Ascending aorta (tissue), 2 donors: ENCODE measurements at regions not wholly inside any gene's neighbourhood (a gene's known extent, or its start where the extent isn't known, plus 50 kb on each side); places are given as distances from the start of the nearest gene placed in this dataset.

ENCODE experiments used
- DNase-seq, 2 donors: peaks; one replicate each; pipeline ENCODE4 v3.0.0-alpha.2; 2019; ENCODE audit warnings: low spot score in 2 of 2
- H3K27ac ChIP-seq, 2 donors: fragments of 200-600 bp; sonication (generic); one replicate each; pipeline ENCODE4 v1.5.1; 2016 to 2017; ENCODE audit warnings: mild to moderate bottlenecking in 1 of 2
- H3K27me3 ChIP-seq: fragments of 200-600 bp; sonication (generic); one replicate; pipeline ENCODE4 v1.5.1; 2017
- H3K36me3 ChIP-seq, 2 donors: fragments of 200-600 bp; sonication (generic); one replicate each; pipeline ENCODE4 v1.5.1; 2016
- H3K4me1 ChIP-seq, 2 donors: fragments of 200-600 bp; sonication (generic); one replicate each; pipeline ENCODE4 v1.5.1; 2016 to 2017; ENCODE audit warnings: mild to moderate bottlenecking in 1 of 2
- H3K4me3 ChIP-seq, 2 donors: fragments of 200-600 bp; sonication (generic); one replicate each; pipeline ENCODE4 v1.5.1; 2016 to 2017; ENCODE audit warnings: mild to moderate bottlenecking in 1 of 2
- H3K9me3 ChIP-seq, 2 donors: fragments of 200-600 bp; sonication (generic); one replicate each; pipeline ENCODE4 v1.5.1; 2016
- CTCF ChIP-seq, 3 experiments: fragments of 200-600 bp in 2 of 3; fragments of 450-650 bp in 1 of 3; sonication (generic) in 2 of 3; IDR thresholded peaks; one replicate each; pipeline ENCODE4 v1.5.1; 2016 to 2019; ENCODE audit warnings: antibody characterized with exemption in 3 of 3, mild to moderate bottlenecking in 1 of 3, moderate library complexity in 1 of 3
- intact Hi-C: fragments of 100-400 bp; cut with DNase I; formaldehyde crosslinking; loops from one replicate; pipeline ENCODE4 v1.15.1; 2023

- H3K27ac ChIP-seq, result no peak overlapping the region
- intact Hi-C loops, result no loop called here
- no peak overlapping the region for H3K4me3 ChIP-seq
- no peaks in the 10 kb centered on the region for H3K36me3 ChIP-seq
- no peak for TF ChIP-seq CTCF (IDR thresholded peaks at IDR 0.05)
- DNase-seq, result no peak
- H3K9me3 ChIP-seq, result no peaks in the 10 kb centered on the region
- H3K4me1 ChIP-seq, result no peaks in the 10 kb centered on the region
- H3K27me3 ChIP-seq, result no peaks in the 10 kb centered on the region
These were observed 51.4 kb upstream of the ITM2B start for GRCh38 chr13:48181482-48182145.

GRCh38 chr13:48178126-48178525 lies 54.9 kb upstream of the ITM2B start:
- no peaks in the 10 kb centered on the region for H3K9me3 ChIP-seq
- intact Hi-C loops, result no loop called here
- H3K27me3 ChIP-seq, result no peaks in the 10 kb centered on the region
- no peak for DNase-seq
- no peak for TF ChIP-seq CTCF (IDR thresholded peaks at IDR 0.05)
- H3K36me3 ChIP-seq, result no peaks in the 10 kb centered on the region
- no peaks in the 10 kb centered on the region for H3K4me1 ChIP-seq
- H3K4me3 ChIP-seq, result no peak overlapping the region
- no peak overlapping the region for H3K27ac ChIP-seq

GRCh38 chr13:48176781-48177180 lies 56.2 kb upstream of the ITM2B start:
- Histone ChIP-seq H3K36me3 (no peaks in the 10 kb centered on the region), H3K27ac (no peak overlapping the region), H3K4me1 (no peaks in the 10 kb centered on the region), H3K9me3 (no peaks in the 10 kb centered on the region), H3K27me3 (no peaks in the 10 kb centered on the region), H3K4me3 (no peak overlapping the region)
- DNase-seq, result no peak
- intact Hi-C loops, result no loop called here
- no peak for TF ChIP-seq CTCF (IDR thresholded peaks at IDR 0.05)

GRCh38 chr13:48175185-48175584 lies 57.8 kb upstream of the ITM2B start:
- no peak for TF ChIP-seq CTCF (IDR thresholded peaks at IDR 0.05)

GRCh38 chr13:48167866-48168265 lies 65.1 kb upstream of the ITM2B start:
- no peak for DNase-seq
- Histone ChIP-seq H3K4me3 (no peak overlapping the region), H3K27me3 (no peaks in the 10 kb centered on the region), H3K9me3 (no peaks in the 10 kb centered on the region), H3K27ac (no peak overlapping the region), H3K36me3 (no peaks in the 10 kb centered on the region), H3K4me1 (no peaks in the 10 kb centered on the region)
- intact Hi-C loops, result no loop called here
- TF ChIP-seq CTCF (IDR thresholded peaks at IDR 0.05), result no peak

More at GRCh38 chr13:48175185-48175584, 57.8 kb upstream of the ITM2B start:
- no peak overlapping the region for H3K27ac ChIP-seq
- intact Hi-C loops, result no loop called here
- H3K4me3 ChIP-seq, result no peak overlapping the region
- H3K4me1 ChIP-seq, result no peaks in the 10 kb centered on the region
- no peaks in the 10 kb centered on the region for H3K36me3 ChIP-seq
- no peaks in the 10 kb centered on the region for H3K9me3 ChIP-seq
- no peak for DNase-seq
- no peaks in the 10 kb centered on the region for H3K27me3 ChIP-seq

GRCh38 chr13:48165727-48166126 lies 67.3 kb upstream of the ITM2B start:
- H3K9me3 ChIP-seq, result no peaks in the 10 kb centered on the region
- no peaks in the 10 kb centered on the region for H3K27me3 ChIP-seq
- H3K27ac ChIP-seq, result no peak overlapping the region
- H3K4me1 ChIP-seq, result no peaks in the 10 kb centered on the region
- intact Hi-C loops, result no loop called here
- H3K4me3 ChIP-seq, result no peak overlapping the region
- no peaks in the 10 kb centered on the region for H3K36me3 ChIP-seq
- TF ChIP-seq CTCF (IDR thresholded peaks at IDR 0.05), result no peak
- no peak for DNase-seq
